ENCODE measurements at regions not wholly inside any gene's neighbourhood (a gene's known extent, or its start where the extent isn't known, plus 50 kb on each side); places are given as distances from the start of the nearest gene placed in this dataset.

- CTCF ChIA-PET: no interaction called here
- no peaks in the 10 kb centered on the region for H3K79me2 ChIP-seq (ENCODE audit: control insufficient read depth, insufficient read depth, low read length)
- no peaks in the 10 kb centered on the region for H4K20me1 ChIP-seq (ENCODE audit: control insufficient read depth, insufficient read depth, low read length, poor library complexity, severe bottlenecking)
- H3K27ac ChIP-seq (ENCODE audit: low read length in 2 of 2): no peak overlapping the region
- H3K27me3 ChIP-seq (replicated peaks in 1 of 4; ENCODE audit: control extremely low read depth in 1 of 4, control insufficient read depth in 3 of 4, insufficient read depth in 4 of 4, low read length in 3 of 4): no peaks in the 10 kb centered on the region
- no peaks in the 10 kb centered on the region for H3K9me3 ChIP-seq (ENCODE audit: control extremely low read depth in 1 of 3, control insufficient read depth in 2 of 3, insufficient read depth in 1 of 3, low read length in 2 of 3)
- no peak overlapping the region for H3K4me3 ChIP-seq (ENCODE audit: control extremely low read depth in 1 of 5, extremely low read depth in 1 of 5, insufficient read depth in 1 of 5, low read depth in 2 of 5, low read length in 4 of 5)
- intact Hi-C loops (cut with micrococcal nuclease): no loop called here
- no peak overlapping the region for H3K4me3 Mint-ChIP-seq
- DNase-seq (no peak), ATAC-seq (ENCODE audit: low read depth) (no peak)
- no peak overlapping the region for H3K27ac Mint-ChIP-seq
- no peak overlapping the region for H3K4me2 ChIP-seq (replicated peaks; ENCODE audit: low read depth, low read length, poor library complexity, severe bottlenecking)
- H3K4me1 Mint-ChIP-seq: no peaks in the 10 kb centered on the region
- WGBS (ENCODE audit: insufficient coverage): 67% methylated on average over 1 of the region's 3 CpGs
- no peaks in the 10 kb centered on the region for H3K36me3 ChIP-seq (replicated peaks in 1 of 2; ENCODE audit: control extremely low read depth in 1 of 2, control insufficient read depth in 1 of 2, extremely low read depth in 1 of 2, insufficient read depth in 2 of 2, low read length in 1 of 2)
- no peak for TF ChIP-seq CTCF (IDR thresholded peaks at IDR 0.05)
- TF ChIP-seq EZH2 (IDR thresholded peaks at IDR 0.05; ENCODE audit: borderline replicate concordance, insufficient read depth, low read depth, low read length, poor library complexity, severe bottlenecking): no peak
- no peak overlapping the region for H3K9ac ChIP-seq (ENCODE audit: low read length)
- H3K27me3 Mint-ChIP-seq: peaks cover 14% of the 10 kb centered on the region
- peaks cover 3% of the 10 kb centered on the region for H3K9me3 Mint-ChIP-seq (ENCODE audit: insufficient read depth)
- no peak overlapping the region for H2AFZ ChIP-seq (ENCODE audit: insufficient read depth, low read depth, low read length, poor library complexity, severe bottlenecking)
- H3K4me1 ChIP-seq (ENCODE audit: control insufficient read depth in 2 of 2, insufficient read depth in 2 of 2, low read length in 2 of 2): no peaks in the 10 kb centered on the region
- POLR2A ChIA-PET: no interaction called here
Observed at GRCh38 chr5:97480313-97480712, 297.3 kb upstream of the RIOK2 start.

GRCh38 chr5:97488126-97488668 is 305.1 kb upstream of the RIOK2 start:
- Histone ChIP-seq H3K4me3 (ENCODE audit: control extremely low read depth in 1 of 5, extremely low read depth in 1 of 5, insufficient read depth in 1 of 5, low read depth in 2 of 5, low read length in 4 of 5) (no peak overlapping the region), H3K4me2 (replicated peaks; ENCODE audit: low read depth, low read length, poor library complexity, severe bottlenecking) (no peak overlapping the region), H3K79me2 (ENCODE audit: control insufficient read depth, insufficient read depth, low read length) (no peaks in the 10 kb centered on the region), H3K9ac (ENCODE audit: low read length) (no peak overlapping the region), H3K4me1 (ENCODE audit: control insufficient read depth in 2 of 2, insufficient read depth in 2 of 2, low read length in 2 of 2) (no peaks in the 10 kb centered on the region), H3K9me3 (ENCODE audit: control extremely low read depth in 1 of 3, control insufficient read depth in 2 of 3, insufficient read depth in 1 of 3, low read length in 2 of 3) (peaks cover 0 to 4% (median 0%) of the 10 kb centered on the region in 3 donors), H2AFZ (ENCODE audit: insufficient read depth, low read depth, low read length, poor library complexity, severe bottlenecking) (no peak overlapping the region), H3K36me3 (replicated peaks in 1 of 2; ENCODE audit: control extremely low read depth in 1 of 2, control insufficient read depth in 1 of 2, extremely low read depth in 1 of 2, insufficient read depth in 2 of 2, low read length in 1 of 2) (no peaks in the 10 kb centered on the region), H3K27ac (ENCODE audit: low read length in 2 of 2) (no peak overlapping the region), H4K20me1 (ENCODE audit: control insufficient read depth, insufficient read depth, low read length, poor library complexity, severe bottlenecking) (no peaks in the 10 kb centered on the region), H3K27me3 (replicated peaks in 1 of 4; ENCODE audit: control extremely low read depth in 1 of 4, control insufficient read depth in 3 of 4, insufficient read depth in 4 of 4, low read length in 3 of 4) (no peaks in the 10 kb centered on the region)
- ChIA-PET CTCF (no interaction called here), POLR2A (no interaction called here)
- ATAC-seq (ENCODE audit: low read depth) (no peak), DNase-seq (no peak)
- Mint-ChIP-seq H3K27ac (no peak overlapping the region), H3K9me3 (ENCODE audit: insufficient read depth) (peaks cover 3% of the 10 kb centered on the region), H3K4me3 (no peak overlapping the region), H3K27me3 (peaks cover under 1% of the 10 kb centered on the region), H3K4me1 (no peaks in the 10 kb centered on the region)
- TF ChIP-seq EZH2 (IDR thresholded peaks at IDR 0.05; ENCODE audit: borderline replicate concordance, insufficient read depth, low read depth, low read length, poor library complexity, severe bottlenecking) (no peak), CTCF (IDR thresholded peaks at IDR 0.05) (no peak)
- intact Hi-C loops (cut with micrococcal nuclease): no loop called here
- 87% methylated on average over 6 of the region's 7 CpGs for WGBS (ENCODE audit: insufficient coverage)
